WTC11 (cell line): ENCODE measurements at regions not wholly inside any gene's neighbourhood (a gene's known extent, or its start where the extent isn't known, plus 50 kb on each side); places are given as distances from the start of the nearest gene placed in this dataset.
"Not testable (repeated sequence)": the region's sequence is repeated elsewhere in the genome, so short reads cannot be mapped to it uniquely, and the experiment has no call there.

ENCODE experiments used
- ATAC-seq: fragments of 200-7000 bp; cut with Tn5 transposase; 2 replicates; pipeline ENCODE4 v1.10.0; 2021; ENCODE audit warnings: mild to moderate bottlenecking, moderate library complexity
- CTCF ChIA-PET: fragments of 300-600 bp; sonication (Branson Sonifier 250); formaldehyde crosslinking; loops from one replicate; lab custom pipeline; 2021; ENCODE audit warnings: antibody characterized with exemption; lab: Charles Lee
- POLR2A ChIA-PET: fragments of 350-600 bp; sonication (Branson Sonifier 250); formaldehyde crosslinking; loops from one replicate; lab custom pipeline; 2021; ENCODE audit warnings: antibody characterized with exemption; lab: Charles Lee
- DNase-seq: peaks from one replicate; pipeline ENCODE4 v3.0.0; 2021; ENCODE audit warnings: low spot score
- H3K27ac Mint-ChIP-seq: 2 replicates; pipeline ENCODE4 v1.8.0; 2021; ENCODE audit warnings: mixed read lengths
- H3K27me3 Mint-ChIP-seq: 2 replicates; pipeline ENCODE4 v1.8.0; 2021; ENCODE audit warnings: low read depth, mild to moderate bottlenecking, moderate library complexity, mixed read lengths
- H3K36me3 Mint-ChIP-seq: 2 replicates; pipeline ENCODE4 v1.8.0; 2021; ENCODE audit warnings: mixed read lengths
- H3K4me1 Mint-ChIP-seq: 2 replicates; pipeline ENCODE4 v1.8.0; 2022; ENCODE audit warnings: mixed read lengths
- H3K4me3 Mint-ChIP-seq: 2 replicates; pipeline ENCODE4 v1.8.0; 2021; ENCODE audit warnings: mild to moderate bottlenecking, moderate library complexity, mixed read lengths
- H3K9me3 Mint-ChIP-seq: 2 replicates; pipeline ENCODE4 v1.8.0; 2021; ENCODE audit warnings: mixed read lengths
- AFF4 ChIP-seq: sonication (generic); formaldehyde crosslinking; IDR thresholded peaks from 2 replicates; pipeline ENCODE4 v1.8.1; 2023; ENCODE audit warnings: mild to moderate bottlenecking, missing genetic modification reagents, borderline replicate concordance
- FOXP1 ChIP-seq: sonication (generic); formaldehyde crosslinking; IDR thresholded peaks from 2 replicates; pipeline ENCODE4 v1.8.0; 2022; ENCODE audit warnings: missing genetic modification reagents, mild to moderate bottlenecking, moderate library complexity, borderline replicate concordance
- IRF1 ChIP-seq: sonication (generic); formaldehyde crosslinking; IDR thresholded peaks from 2 replicates; pipeline ENCODE4 v1.8.0; 2023; ENCODE audit warnings: missing genetic modification reagents
- JAZF1 ChIP-seq: fragments of 250-450 bp; sonication (Bioruptor Pico); IDR thresholded peaks from 2 replicates; pipeline ENCODE4 v1.9.0; 2021; ENCODE audit warnings: moderate library complexity, mild to moderate bottlenecking, inconsistent platforms
- KAT7 ChIP-seq: sonication (generic); formaldehyde crosslinking; IDR thresholded peaks from 2 replicates; pipeline ENCODE4 v1.8.1; 2023; ENCODE audit warnings: missing genetic modification reagents, mild to moderate bottlenecking, borderline replicate concordance
- MYBL2 ChIP-seq: sonication (generic); formaldehyde crosslinking; IDR thresholded peaks from 2 replicates; pipeline ENCODE4 v1.8.1; 2023; ENCODE audit warnings: mild to moderate bottlenecking, moderate library complexity, missing genetic modification reagents
- PRRX2 ChIP-seq: fragments of 250-450 bp; sonication (Bioruptor Pico); IDR thresholded peaks from 2 replicates; pipeline ENCODE4 v1.8.0; 2021; ENCODE audit warnings: mild to moderate bottlenecking
- STAT6 ChIP-seq: sonication (generic); formaldehyde crosslinking; conservative IDR thresholded peaks from 2 replicates; pipeline ENCODE4 v1.8.1; 2023; ENCODE audit warnings: mild to moderate bottlenecking, low read depth, missing genetic modification reagents, moderate library complexity
- ZBTB43 ChIP-seq: sonication (generic); formaldehyde crosslinking; IDR thresholded peaks from 2 replicates; pipeline ENCODE4 v1.8.1; 2023; ENCODE audit warnings: mild to moderate bottlenecking, missing genetic modification reagents
- ZNF121 ChIP-seq: sonication (generic); formaldehyde crosslinking; IDR thresholded peaks from 2 replicates; pipeline ENCODE4 v1.8.0; 2023; ENCODE audit warnings: missing genetic modification reagents
- ZNF138 ChIP-seq: sonication (generic); formaldehyde crosslinking; conservative IDR thresholded peaks from 2 replicates; pipeline ENCODE4 v1.8.1; 2022; ENCODE audit warnings: mild to moderate bottlenecking, moderate library complexity, missing genetic modification reagents
- ZNF423 ChIP-seq: fragments of 250-450 bp; sonication (Bioruptor Pico); IDR thresholded peaks from 2 replicates; pipeline ENCODE4 v2.1.2; 2022; ENCODE audit warnings: mild to moderate bottlenecking, moderate library complexity

- TF ChIP-seq ZNF138 (CRISPR knock-in tag) (no peak), MYBL2 (CRISPR knock-in tag) (no peak), IRF1 (CRISPR knock-in tag) (no peak)
Measured at GRCh38 chr4:110415478-110415877, 60.5 kb upstream of the ENPEP start (continued).

GRCh38 chr4:110415041-110415440 lies 60.9 kb upstream of the ENPEP start:
- H3K4me1 Mint-ChIP-seq: peaks cover 30% of the 10 kb centered on the region
- TF ChIP-seq ZNF121 (CRISPR knock-in tag) (no peak), STAT6 (CRISPR knock-in tag) (no peak), ZBTB43 (CRISPR knock-in tag) (no peak), FOXP1 (CRISPR knock-in tag) (no peak), AFF4 (CRISPR knock-in tag) (no peak)
- TF ChIP-seq, all 79 proteins: peak for 0
- Mint-ChIP-seq H3K4me3 (no peak overlapping the region), H3K9me3 (peaks cover 9% of the 10 kb centered on the region), H3K27ac (no peak overlapping the region), H3K36me3 (peaks cover 12% of the 10 kb centered on the region), H3K27me3 (peaks cover 93% of the 10 kb centered on the region)
- ATAC-seq (no peak), DNase-seq (no peak)
- POLR2A ChIA-PET: no interaction called here
- CTCF ChIA-PET: no interaction called here

GRCh38 chr4:110414561-110414920 lies 61.4 kb upstream of the ENPEP start:
- peaks cover 9% of the 10 kb centered on the region for H3K9me3 Mint-ChIP-seq
- ChIA-PET CTCF (no interaction called here), POLR2A (no interaction called here)
- DNase-seq (no peak), ATAC-seq (no peak)
- H3K4me1 Mint-ChIP-seq: peaks cover 30% of the 10 kb centered on the region
- no peak overlapping the region for H3K4me3 Mint-ChIP-seq
- TF ChIP-seq PRRX2 (CRISPR knock-in tag): no peak
- TF ChIP-seq KAT7 (CRISPR knock-in tag): no peak
- TF ChIP-seq JAZF1 (CRISPR knock-in tag): no peak
- TF ChIP-seq ZNF423 (CRISPR knock-in tag): no peak
- peaks cover 95% of the 10 kb centered on the region for H3K27me3 Mint-ChIP-seq
- H3K36me3 Mint-ChIP-seq: peaks cover 12% of the 10 kb centered on the region
- H3K27ac Mint-ChIP-seq: no peak overlapping the region

GRCh38 chr4:110413807-110414560 lies 62.0 kb upstream of the ENPEP start:
- H3K4me3 Mint-ChIP-seq, ATAC-seq, POLR2A ChIA-PET, H3K27ac Mint-ChIP-seq, CTCF ChIA-PET, DNase-seq, H3K9me3 Mint-ChIP-seq: not testable (repeated sequence)
- Mint-ChIP-seq H3K36me3 (peaks cover 13% of the 10 kb centered on the region), H3K27me3 (peaks cover 97% of the 10 kb centered on the region), H3K4me1 (peaks cover 30% of the 10 kb centered on the region)
